HG03097 (cell line): ENCODE measurements at regions not wholly inside any gene's neighbourhood (a gene's known extent, or its start where the extent isn't known, plus 50 kb on each side); places are given as distances from the start of the nearest gene placed in this dataset.
"Not testable (repeated sequence)": the region's sequence is repeated elsewhere in the genome, so short reads cannot be mapped to it uniquely, and the experiment has no call there.

Source experiments
- ATAC-seq: cut with Tn5 transposase; IDR thresholded peaks from one replicate; pipeline ENCODE4 v1.9.1; 2021; ENCODE audit not compliant: unreplicated experiment, low FRiP score

- no peak for ATAC-seq
Measured at GRCh38 chr20:56765172-56766073, 136.3 kb downstream of the TFAP2C start.

- ATAC-seq = no peak
Measured at GRCh38 chr20:56766528-56766927, 137.4 kb downstream of the TFAP2C start.

GRCh38 chr20:56769921-56770600 lies 141.0 kb downstream of the TFAP2C start:
- ATAC-seq = no peak

DNA sequence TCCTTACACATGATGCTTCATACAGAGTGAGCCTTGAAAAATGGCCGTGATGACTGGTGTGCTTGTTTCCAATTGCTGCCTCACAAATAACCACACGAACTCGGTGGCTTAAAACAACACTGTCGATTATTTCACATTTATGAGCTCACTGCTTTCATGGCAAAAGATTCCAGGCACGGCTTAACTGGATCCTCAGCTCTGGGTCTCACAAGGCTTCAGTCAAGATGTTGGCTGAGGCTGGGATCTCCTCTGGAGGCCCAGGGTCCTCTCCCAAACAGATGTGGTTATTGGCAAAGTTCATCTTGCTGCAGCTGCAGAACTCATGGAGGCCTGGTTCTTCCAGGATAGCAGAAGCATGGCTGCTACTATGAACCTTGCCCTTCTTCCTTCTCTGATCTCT lies 144.6 kb downstream of the TFAP2C start:
- ATAC-seq = no peak

DNA sequence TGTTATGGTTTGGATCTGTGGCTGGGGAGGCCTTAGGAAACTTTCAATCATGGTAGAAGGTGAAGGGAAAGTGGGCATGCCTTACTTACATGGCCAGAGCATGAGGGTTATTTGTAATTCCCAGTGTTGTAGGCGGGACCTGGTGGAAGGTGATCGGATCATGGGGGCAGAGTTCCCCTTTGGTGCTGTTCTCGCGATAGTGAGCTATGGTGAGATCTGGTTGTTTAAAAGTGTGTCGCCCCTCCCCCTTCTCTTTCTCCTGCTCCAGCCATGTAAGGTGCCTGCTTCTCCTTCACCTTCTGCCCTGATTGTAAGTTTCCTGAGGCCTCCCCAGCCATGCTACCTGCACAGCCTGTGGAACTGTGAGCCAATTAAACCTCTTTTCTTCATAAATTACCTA lies 145.8 kb downstream of the TFAP2C start:
- no peak for ATAC-seq

GRCh38 chr20:56776345-56776744 lies 147.2 kb downstream of the TFAP2C start:
- no peak for ATAC-seq

GRCh38 chr20:56778765-56779195 lies 149.7 kb downstream of the TFAP2C start:
- ATAC-seq = no peak

GRCh38 chr20:56779452-56780143 lies 150.5 kb downstream of the TFAP2C start:
- ATAC-seq = no peak

DNA sequence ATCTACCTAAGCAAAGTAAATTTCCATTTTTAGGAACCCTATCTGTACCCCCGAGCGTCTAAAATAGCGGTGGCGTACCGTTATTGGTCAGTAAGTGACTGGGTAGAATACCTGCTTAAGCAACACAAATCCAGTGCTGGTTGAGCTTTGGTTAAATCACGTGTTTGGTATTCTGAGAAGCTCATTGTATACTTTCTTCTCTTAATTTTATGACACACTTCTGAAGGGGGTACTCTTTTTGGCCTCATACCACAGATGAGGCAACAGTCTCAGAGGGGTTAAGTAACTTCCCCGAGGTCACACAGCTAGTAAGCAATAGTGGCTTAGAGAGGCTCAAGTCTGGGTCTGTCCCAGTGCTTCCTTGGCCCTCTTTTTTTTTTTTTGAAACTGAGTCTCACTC lies 151.2 kb downstream of the TFAP2C start:
- no peak for ATAC-seq

- no peak for ATAC-seq
Measured at GRCh38 chr20:56781108-56781739, 152.1 kb downstream of the TFAP2C start.

DNA sequence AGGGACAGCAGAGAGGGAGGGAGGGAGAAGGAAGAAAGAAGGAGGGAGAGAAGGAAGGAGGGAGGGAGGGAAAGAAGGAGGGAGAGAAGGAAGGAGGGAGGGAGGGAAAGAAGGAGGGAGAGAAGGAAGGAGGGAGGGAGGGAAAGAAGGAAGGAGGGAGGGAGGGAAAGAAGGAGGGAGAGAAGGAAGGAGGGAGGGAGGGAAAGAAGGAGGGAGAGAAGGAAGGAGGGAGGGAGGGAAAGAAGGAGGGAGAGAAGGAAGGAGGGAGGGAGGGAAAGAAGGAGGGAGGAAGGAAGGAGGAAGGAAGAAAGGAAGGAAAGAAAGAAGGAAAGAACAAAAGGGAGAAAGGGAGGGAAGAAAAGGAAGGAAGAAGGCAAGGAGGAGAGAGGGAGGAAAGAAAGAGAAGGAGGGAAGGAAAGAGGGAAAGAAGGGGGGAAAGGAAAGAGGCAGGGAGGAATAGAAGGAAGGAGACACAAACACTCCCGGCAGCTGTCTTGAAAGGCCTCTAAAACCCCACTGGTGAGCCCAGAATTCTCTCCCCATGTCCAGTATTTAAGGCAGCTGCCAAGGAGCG lies 153.0 kb downstream of the TFAP2C start:
- not testable (repeated sequence) for ATAC-seq

DNA sequence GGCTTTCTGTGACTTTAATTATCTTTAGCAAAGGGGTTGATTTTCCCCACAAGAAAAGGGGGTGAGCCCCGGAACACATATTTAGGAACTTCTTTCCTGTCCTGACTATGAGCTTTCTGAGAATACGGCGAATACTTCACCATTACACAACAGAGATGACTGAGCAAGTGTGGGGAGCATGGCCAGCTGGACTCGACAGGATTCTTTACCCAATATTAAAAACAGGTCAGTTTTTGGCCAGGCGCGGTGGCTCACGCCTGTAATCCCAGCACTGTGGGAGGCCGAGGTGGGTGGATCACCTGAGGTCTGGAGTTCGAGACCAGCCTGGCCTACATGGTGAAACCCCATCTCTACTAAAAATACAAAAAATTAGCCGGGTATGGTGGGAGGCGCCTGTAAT lies 153.7 kb downstream of the TFAP2C start:
- not testable (repeated sequence) for ATAC-seq

GRCh38 chr20:56783826-56784225 lies 154.7 kb downstream of the TFAP2C start:
- ATAC-seq = no peak

- no peak for ATAC-seq
Measured at GRCh38 chr20:56786503-56786902, 157.4 kb downstream of the TFAP2C start.

DNA sequence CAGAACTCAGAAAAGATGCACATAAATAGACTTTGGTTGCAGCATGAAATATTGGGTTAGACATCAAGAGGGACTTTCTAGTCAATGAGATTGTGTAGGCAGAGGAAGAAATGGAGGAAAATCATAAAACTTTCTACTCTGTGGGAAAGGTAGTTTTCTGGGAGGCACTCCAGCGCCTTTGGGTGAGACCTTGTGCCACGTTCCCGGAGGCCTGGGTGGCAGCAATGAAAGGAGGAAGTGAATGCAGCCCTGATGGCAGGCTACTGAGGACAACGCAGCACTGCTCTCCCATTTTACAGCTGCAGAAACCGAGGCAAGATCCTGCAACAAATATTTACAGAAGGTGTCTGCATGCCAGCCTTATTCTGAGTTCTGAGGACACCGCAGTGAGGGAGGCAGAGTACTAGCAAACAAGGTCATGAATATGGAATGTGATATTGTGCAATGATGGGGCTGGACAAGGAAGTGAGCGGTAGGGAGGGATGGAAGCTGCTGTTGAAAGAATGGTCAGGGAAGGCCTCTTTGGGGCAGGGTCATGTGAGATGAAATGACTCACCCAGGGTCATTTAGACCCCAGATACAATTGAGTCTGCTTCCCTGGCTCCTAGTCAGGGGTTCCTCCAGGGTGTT lies 159.1 kb downstream of the TFAP2C start:
- ATAC-seq = no peak

DNA sequence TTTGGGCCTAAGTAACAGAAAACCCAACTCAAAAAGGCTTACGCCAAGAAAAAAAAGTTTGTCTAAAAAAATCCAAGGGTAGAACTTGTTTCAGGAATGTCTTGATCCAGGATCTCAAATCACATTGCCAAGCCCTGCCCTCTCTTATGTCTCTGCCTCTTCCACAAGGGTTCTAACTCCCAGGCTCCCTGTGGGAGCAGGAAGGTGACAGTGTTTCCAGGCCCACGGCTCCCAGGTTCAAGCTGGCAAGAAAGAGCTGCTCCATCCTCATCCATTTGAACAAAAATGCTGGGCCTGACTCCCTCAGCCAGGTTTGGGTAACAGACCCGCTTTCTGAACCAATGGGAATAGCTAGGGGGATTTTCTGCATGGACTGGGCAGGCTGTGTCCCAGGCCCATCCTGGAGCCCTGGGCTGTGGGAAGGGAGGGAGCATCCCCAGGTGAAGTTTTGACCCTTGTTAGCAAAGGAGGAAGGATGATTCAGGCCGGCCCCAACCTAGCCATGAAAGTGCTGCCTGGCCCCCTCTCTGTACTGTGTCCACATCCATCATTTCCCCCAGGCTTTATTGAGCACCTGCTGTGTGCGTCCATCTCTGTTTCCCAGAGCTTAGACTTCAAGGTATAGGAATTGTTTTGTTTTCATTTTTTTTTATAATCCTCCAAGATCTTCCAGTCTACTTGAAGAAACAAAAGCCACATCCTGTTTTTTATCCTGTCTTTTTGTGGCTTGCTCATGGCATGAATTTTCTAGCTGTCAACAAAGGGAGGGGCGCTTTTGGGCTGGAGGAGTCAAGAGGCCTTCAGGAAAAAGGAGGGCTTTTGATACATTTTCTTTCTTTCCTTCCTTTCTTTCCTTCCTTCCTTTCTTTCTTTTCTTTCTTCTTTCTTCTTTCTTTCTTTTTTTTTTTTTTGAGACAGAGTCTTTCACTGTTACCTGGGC lies 159.8 kb downstream of the TFAP2C start:
- ATAC-seq = no peak

DNA sequence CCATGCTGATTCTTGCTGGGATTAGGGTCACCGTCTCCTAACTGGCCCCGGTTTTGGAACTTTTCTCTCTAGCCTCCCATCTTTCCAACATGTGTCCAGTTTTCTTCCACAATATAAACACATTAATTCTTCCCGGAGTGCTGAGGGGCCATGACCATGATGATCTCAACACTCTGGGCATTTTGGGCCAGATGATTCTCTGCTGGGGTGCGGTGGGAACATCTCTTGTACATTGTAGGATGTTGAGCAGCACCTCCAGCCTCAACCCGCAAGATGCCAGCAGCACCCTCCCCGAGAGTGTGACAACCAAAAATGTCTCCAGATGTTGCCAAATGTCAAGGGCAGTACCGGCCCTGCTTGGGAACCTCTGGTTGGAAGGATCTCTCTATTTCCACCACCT lies 164.8 kb downstream of the TFAP2C start:
- no peak for ATAC-seq

GRCh38 chr20:56795492-56795891 lies 166.4 kb downstream of the TFAP2C start:
- ATAC-seq = no peak

- ATAC-seq = no peak
Measured at GRCh38 chr20:56796345-56796744, 167.2 kb downstream of the TFAP2C start.
